ENCODE measurements at regions not wholly inside any gene's neighbourhood (a gene's known extent, or its start where the extent isn't known, plus 50 kb on each side); places are given as distances from the start of the nearest gene placed in this dataset.

DNA sequence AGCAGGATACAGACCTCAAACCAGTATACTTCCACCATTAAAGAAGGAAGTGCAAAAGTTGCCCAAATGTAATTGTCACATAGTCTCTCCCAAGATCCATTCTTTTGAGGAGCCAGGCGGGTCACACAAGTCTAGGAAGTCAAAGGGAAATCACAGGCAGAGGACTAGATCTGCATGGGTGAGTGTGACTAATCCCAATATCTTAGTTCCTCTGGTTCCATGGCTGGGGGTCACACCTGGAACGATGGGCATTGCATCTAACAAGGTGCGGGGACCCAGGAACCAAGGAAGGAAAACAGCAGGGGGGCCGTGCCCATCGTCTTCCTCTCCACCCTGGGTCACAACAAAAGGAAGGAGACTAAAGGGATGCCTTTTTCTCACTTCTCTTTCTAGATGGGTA lies 1138.8 kb downstream of the XPNPEP1 start:
- TF ChIP-seq, protein P1, sequence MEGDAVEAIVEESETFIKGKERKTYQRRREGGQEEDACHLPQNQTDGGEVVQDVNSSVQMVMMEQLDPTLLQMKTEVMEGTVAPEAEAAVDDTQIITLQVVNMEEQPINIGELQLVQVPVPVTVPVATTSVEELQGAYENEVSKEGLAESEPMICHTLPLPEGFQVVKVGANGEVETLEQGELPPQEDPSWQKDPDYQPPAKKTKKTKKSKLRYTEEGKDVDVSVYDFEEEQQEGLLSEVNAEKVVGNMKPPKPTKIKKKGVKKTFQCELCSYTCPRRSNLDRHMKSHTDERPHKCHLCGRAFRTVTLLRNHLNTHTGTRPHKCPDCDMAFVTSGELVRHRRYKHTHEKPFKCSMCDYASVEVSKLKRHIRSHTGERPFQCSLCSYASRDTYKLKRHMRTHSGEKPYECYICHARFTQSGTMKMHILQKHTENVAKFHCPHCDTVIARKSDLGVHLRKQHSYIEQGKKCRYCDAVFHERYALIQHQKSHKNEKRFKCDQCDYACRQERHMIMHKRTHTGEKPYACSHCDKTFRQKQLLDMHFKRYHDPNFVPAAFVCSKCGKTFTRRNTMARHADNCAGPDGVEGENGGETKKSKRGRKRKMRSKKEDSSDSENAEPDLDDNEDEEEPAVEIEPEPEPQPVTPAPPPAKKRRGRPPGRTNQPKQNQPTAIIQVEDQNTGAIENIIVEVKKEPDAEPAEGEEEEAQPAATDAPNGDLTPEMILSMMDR (IDR thresholded peaks at IDR 0.05; ENCODE audit: poor library complexity, severe bottlenecking), result no peak
- TF ChIP-seq TAF1 (IDR thresholded peaks at IDR 0.05; ENCODE audit: low read depth) (no peak), RAD21 (conservative IDR thresholded peaks at IDR 0.05) (no peak), POLR2AphosphoS5 (IDR thresholded peaks at IDR 0.05) (no peak), EP300 (conservative IDR thresholded peaks at IDR 0.05; ENCODE audit: poor library complexity, severe bottlenecking) (no peak), REST (IDR thresholded peaks at IDR 0.05; ENCODE audit: borderline replicate concordance) (no peak), EZH2 (IDR thresholded peaks at IDR 0.05; ENCODE audit: borderline replicate concordance, insufficient read depth, low read length, poor library complexity, severe bottlenecking) (no peak), MXI1 (conservative IDR thresholded peaks at IDR 0.05; ENCODE audit: poor library complexity, severe bottlenecking) (no peak)
